HG03520 (cell line): ENCODE measurements at regions not wholly inside any gene's neighbourhood (a gene's known extent, or its start where the extent isn't known, plus 50 kb on each side); places are given as distances from the start of the nearest gene placed in this dataset.
A peak's percentile ranks its signal among the peaks of the same experiment; 100 is the strongest.

Experiments
- ATAC-seq: cut with Tn5 transposase; IDR thresholded peaks from one replicate; pipeline ENCODE4 v1.9.1; 2021; ENCODE audit warnings: mild to moderate bottlenecking, moderate library complexity; ENCODE audit not compliant: unreplicated experiment

DNA sequence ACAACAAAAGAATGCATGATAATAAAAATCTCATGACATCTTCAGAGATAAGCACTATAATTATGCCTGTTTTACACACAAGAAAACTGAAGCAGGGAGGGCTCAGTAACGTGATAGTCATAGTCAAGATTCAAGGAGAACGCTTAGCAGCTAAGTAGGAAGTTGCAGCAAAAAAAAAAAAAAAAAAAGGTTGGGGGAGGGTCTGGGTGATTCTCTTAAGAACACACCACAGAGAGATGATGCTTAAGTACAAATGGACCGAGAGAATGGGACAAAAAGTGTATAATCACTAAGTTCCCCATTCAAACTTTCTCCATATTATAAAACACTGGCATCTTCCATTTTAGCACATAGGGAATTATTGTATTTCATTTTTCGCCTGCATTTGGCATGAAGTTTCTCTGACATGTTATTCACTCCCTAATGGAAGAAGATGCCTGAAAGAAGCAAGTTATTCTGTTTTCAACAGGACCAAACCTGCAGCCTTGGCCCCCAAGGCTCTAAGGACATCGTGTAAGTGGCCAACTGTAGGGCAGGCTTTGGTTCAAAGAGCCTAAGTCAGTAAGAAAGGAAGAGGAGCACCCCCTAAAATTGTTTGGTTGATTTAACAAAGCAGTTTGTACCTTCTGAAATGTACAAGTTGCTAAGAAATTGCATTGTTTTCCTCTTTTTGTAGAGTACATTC is 142.9 kb upstream of the TMPO start:
- ATAC-seq, result no peak

DNA sequence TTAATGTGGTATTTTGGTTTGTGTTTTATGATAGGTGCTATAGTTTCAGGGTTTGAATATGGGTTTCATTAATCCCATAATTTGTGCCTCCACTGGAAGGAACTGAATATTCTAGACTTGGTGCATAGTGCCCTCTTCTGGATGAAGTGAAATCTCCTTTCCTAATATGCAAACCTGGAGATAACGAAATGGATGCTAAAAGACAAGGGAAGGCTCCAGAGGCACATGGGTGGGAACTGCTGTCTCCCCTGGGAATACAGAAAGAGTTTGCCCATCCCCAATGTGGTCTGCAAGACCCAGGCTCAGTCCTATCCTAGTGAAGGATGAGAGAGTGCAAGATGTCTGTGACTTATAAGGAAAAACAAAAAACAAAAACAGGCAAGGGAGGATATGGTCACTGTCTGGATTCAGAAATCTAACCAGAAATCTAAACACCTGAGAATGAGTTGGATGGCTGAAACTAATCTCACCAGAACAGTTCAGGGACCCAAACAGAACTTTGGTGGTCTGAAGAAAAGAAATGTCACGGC is 142.3 kb upstream of the TMPO start:
- ATAC-seq, result peak; percentile 59

- no peak for ATAC-seq
Measured at GRCh38 chr12:98374007-98374406, 141.4 kb upstream of the TMPO start.

DNA sequence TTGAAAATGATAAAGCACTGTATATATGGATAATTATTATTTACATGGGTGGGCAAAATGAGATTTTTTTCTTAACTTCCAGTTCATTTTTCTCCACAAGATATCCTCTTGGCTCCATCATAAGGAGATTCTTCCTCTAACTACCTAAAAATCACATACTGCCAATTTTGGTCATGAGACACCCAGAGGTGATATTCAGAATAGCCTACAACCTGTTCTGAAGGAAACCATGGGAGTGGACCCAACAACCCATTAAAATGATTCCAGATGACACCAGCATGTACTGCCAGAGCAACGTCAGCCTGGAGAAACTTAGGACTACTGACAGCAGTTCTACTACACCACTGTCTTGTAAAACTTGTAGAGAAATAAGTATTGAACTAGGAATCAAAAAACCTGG is 136.3 kb upstream of the TMPO start:
- ATAC-seq, result no peak

DNA sequence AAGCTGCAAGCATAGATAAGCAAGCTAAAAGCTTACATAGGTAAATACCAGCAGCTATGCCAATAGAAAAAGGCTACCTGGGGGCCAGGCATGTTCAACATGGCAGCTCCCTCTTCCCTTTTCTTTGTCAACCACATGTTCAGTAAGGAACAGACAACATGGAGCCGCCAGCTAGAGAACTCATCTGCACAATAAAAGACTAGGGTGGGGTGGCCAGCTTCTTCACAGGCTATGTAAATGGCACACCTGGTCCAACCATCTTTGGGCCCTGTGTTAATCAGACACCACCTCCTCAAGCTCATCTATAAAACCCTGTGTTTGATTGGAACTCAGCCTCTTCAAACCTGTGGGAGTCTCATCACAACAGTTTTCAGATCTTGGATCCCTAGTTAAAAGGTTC is 129.7 kb upstream of the TMPO start:
- no peak for ATAC-seq

- no peak for ATAC-seq
Measured at GRCh38 chr12:98387444-98387843, 127.9 kb upstream of the TMPO start.

- no peak for ATAC-seq
Measured at GRCh38 chr12:98388126-98388525, 127.3 kb upstream of the TMPO start.

- ATAC-seq, result no peak
Measured at GRCh38 chr12:98389593-98389992, 125.8 kb upstream of the TMPO start.

DNA sequence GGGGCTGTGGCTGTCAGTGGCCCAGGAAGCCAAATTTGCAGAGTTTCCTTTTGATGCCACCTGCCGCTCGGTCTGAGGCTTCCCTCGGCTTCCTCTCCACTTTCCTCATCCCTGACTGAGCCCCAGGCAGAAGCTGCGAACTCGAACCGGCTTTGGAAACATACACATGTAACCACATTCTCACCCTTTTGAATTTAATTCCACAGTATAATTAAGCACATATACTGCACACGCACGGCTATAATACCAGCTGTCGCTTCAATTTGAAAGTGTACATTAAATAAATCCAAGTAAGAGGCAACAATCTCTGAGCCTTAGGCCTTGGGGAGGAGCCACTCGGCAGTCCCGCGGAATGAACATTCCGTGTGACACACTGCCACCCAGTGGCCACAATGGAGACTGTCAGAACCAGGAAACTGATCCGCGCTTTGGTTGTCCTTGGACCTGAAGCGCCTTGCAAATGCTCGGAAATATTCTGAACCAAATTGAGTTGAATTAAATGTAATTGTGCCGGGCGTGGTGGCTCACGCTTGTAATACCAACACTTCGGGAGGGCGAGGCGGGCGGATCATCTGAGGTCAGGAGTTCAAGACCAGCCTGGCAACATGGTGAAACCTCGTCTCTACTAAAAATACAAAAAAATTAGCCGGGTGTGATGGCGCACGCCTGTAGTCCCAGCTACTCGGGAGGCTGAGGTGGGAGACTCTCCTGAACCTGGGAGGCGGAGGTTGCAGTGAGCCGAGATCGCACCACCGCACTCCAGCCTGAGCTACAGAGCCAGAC is 117.9 kb upstream of the TMPO start:
- ATAC-seq, result peak; percentile 91

DNA sequence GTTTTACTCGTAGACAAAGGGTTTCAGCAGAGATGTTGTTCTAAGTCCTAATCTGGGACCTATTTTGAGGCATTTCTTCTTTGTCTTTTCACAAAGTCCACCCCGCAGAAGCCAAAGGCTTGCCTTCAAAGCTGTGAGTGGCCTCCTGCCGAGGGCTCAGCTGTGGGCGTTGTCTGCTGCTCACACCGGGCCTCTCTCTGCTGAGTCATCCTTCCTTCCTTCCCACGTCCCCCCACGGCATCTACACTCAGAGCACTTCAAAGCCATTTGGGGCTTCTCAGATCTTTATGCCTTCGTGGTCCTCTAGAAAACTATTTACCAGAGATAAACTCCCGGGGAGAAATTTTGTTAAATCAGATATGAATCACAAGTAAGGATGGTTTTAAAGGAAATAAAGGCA is 115.9 kb upstream of the TMPO start:
- ATAC-seq, result peak; percentile 32

DNA sequence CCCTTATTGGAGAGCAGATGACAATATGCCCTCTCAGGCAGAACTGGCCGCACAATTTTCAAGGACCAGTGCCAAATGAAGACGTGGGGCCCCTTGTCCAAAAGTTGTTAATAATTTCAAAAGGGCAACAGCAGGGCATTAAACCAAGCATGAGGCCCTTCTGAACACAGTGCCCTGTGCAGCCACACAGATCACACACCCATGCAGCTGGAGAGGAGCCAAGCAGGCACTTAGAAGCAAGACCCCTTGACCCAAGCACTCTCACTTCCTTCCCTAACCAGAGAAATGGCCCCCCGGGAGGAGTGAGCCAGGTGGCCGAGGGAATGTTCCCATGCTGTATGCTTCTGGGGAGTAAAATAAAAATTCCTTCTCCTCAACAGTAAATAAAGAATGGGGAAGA is 114.0 kb upstream of the TMPO start:
- no peak for ATAC-seq

- ATAC-seq, result no peak
Measured at GRCh38 chr12:98402091-98402490, 113.3 kb upstream of the TMPO start.

DNA sequence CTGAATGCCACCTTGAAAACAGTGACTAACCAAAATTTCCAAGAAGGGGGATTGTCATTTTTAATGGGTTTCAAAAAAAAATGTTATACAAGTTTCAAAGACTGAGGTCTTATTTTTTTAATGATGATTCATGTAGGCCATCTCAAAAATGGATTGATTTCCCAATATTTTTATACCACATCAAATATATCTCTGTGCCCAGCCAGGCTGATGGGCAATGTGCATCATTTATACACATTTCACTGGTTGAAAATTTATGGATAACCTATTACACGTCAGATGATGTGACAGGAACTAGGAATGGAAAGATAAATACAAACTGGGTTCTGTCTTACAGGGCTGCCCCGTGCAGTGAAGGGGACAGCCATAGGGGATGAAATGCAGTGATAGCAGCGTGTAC is 112.7 kb upstream of the TMPO start:
- no peak for ATAC-seq

DNA sequence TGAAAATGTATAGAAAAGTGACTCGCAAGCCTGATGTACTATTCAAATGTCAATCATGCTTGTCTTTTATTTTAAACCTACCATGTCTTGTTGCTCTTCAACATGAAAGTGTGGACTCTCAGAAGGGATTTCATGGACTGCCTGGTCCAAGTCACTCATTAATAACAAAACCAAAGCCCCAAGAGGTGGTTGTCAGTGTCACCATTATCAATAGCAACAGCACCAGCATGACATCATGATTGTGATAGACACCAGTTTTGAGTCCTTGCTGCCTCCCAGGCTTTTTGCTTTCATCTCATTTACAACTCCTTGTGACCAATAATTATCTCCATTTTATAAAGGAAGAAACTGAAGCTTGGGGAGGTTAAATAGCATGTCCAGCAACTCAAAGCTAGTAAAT is 112.0 kb upstream of the TMPO start:
- no peak for ATAC-seq

DNA sequence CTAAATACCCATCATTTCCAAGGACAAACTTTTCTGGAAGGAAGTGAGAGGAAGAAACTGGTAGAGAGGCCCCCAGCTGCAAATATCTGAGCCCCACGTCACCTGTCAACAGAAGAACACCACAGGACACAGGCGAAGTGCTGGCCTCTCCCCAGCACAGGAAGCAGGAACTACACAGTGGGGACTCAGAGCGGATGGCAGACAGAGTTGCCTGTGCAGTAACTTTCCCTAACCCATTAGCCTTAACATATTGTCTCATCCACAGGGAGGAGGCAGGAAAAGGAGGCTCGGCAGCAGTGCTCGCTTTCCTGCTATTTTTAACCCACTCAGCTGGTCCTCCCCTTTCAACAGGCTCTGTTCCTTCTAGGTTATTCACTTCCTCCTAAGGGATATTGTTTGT is 111.5 kb upstream of the TMPO start:
- no peak for ATAC-seq

GRCh38 chr12:98405805-98406366 is 109.5 kb upstream of the TMPO start:
- ATAC-seq, result no peak

GRCh38 chr12:98406378-98406777 is 109.0 kb upstream of the TMPO start:
- no peak for ATAC-seq

- ATAC-seq, result no peak
Measured at GRCh38 chr12:98408681-98409080, 106.7 kb upstream of the TMPO start.

DNA sequence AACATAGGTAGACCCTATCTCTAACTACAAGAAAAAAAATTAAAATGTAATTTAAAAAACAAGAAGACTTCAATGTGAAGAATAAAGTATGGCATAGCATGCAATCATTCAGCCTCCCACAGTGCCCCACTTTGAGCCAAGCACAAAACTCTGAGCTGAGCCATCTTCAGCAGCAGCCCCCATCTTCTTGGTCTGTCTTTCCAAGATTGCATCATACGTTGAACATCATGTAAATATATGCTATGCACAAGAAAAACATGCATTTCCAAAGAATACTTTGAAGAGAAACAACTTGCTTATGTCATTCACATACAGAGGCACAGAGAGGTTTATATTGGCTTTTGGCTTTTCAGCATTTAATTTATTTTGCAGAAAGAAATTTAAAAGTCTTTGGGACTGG is 105.8 kb upstream of the TMPO start:
- ATAC-seq, result no peak

- no peak for ATAC-seq
Measured at GRCh38 chr12:98410356-98410755, 105.0 kb upstream of the TMPO start.

- no peak for ATAC-seq
Measured at GRCh38 chr12:98416845-98417244, 98.5 kb upstream of the TMPO start.

DNA sequence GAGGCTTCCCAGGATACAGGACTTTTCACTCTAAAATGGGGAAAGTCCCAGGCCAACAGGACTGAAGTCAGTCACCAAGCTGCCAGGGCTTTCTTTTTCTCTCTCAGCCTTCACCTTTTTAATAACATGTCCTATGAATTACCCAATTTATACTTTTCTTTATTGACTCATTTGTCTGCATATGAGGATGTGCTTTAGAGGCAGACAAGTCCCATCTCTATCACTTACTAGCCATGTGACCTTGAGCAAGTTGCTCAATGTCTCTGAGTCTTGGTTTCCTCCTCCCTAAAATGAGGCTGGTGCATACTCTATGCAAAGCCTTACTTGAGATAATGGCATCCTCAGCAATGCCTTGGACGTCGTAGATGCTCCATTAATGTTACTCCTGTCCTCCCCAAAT is 98.1 kb upstream of the TMPO start:
- ATAC-seq, result no peak
